Inferior parietal cortex (tissue), 1 donor: ENCODE measurements at regions not wholly inside any gene's neighbourhood (a gene's known extent, or its start where the extent isn't known, plus 50 kb on each side); places are given as distances from the start of the nearest gene placed in this dataset.
"Not testable (repeated sequence)": the region's sequence is repeated elsewhere in the genome, so short reads cannot be mapped to it uniquely, and the experiment has no call there.

Experiments used
- DNase-seq: peaks from one replicate; pipeline ENCODE4 v3.0.0-alpha.2; 2016; ENCODE audit errors: extremely low spot score

- peak; percentile 15 for DNase-seq
These were observed 93.4 kb upstream of the PARD3 start for GRCh38 chr10:34908481-34908880.

- DNase-seq = no peak
These were observed 92.8 kb upstream of the PARD3 start for GRCh38 chr10:34907743-34908430.

GRCh38 chr10:34906067-34906965 is 91.2 kb upstream of the PARD3 start:
- DNase-seq = no peak

- no peak for DNase-seq
These were observed 90.3 kb upstream of the PARD3 start for GRCh38 chr10:34905200-34905927.

- no peak for DNase-seq
These were observed 89.1 kb upstream of the PARD3 start for GRCh38 chr10:34904191-34904590.

- no peak for DNase-seq
These were observed 84.1 kb upstream of the PARD3 start for GRCh38 chr10:34899161-34899560.

- no peak for DNase-seq
These were observed 80.9 kb upstream of the PARD3 start for GRCh38 chr10:34895977-34896376.

GRCh38 chr10:34895046-34895445 is 80.0 kb upstream of the PARD3 start:
- DNase-seq = not testable (repeated sequence)

- DNase-seq = not testable (repeated sequence)
These were observed 77.4 kb upstream of the PARD3 start for GRCh38 chr10:34892521-34892920.

- DNase-seq = no peak
These were observed 75.8 kb upstream of the PARD3 start for GRCh38 chr10:34890939-34891338.

- DNase-seq = no peak
These were observed 74.1 kb upstream of the PARD3 start for GRCh38 chr10:34889004-34889869.

- no peak for DNase-seq
These were observed 72.0 kb upstream of the PARD3 start for GRCh38 chr10:34886906-34887642.

GRCh38 chr10:34885898-34886297 is 70.8 kb upstream of the PARD3 start:
- no peak for DNase-seq

GRCh38 chr10:34885011-34885410 is 69.9 kb upstream of the PARD3 start:
- no peak for DNase-seq

- no peak for DNase-seq
These were observed 69.3 kb upstream of the PARD3 start for GRCh38 chr10:34884272-34884952.

GRCh38 chr10:34880817-34881216 is 65.7 kb upstream of the PARD3 start:
- DNase-seq = no peak

GRCh38 chr10:34878651-34879050 is 63.6 kb upstream of the PARD3 start:
- not testable (repeated sequence) for DNase-seq

- no peak for DNase-seq
These were observed 60.0 kb upstream of the PARD3 start for GRCh38 chr10:34875061-34875460.

GRCh38 chr10:34872820-34873219 is 57.7 kb upstream of the PARD3 start:
- DNase-seq = no peak
